Stimulated activated CD8-positive, alpha-beta memory T cell treated with anti-CD3 and anti-CD28 coated beads, Interleukin-7, amount 100 ng/mL, for 24 hours (primary cell): ENCODE measurements at regions not wholly inside any gene's neighbourhood (a gene's known extent, or its start where the extent isn't known, plus 50 kb on each side); places are given as distances from the start of the nearest gene placed in this dataset.

Experiments
- DNase-seq: peaks from one replicate; pipeline ENCODE4 v3.0.0-alpha.2; 2020; ENCODE audit warnings: low read depth

GRCh38 chr12:93043192-93043876 lies 114.2 kb upstream of the EEA1 start:
- DNase-seq: no peak

DNA sequence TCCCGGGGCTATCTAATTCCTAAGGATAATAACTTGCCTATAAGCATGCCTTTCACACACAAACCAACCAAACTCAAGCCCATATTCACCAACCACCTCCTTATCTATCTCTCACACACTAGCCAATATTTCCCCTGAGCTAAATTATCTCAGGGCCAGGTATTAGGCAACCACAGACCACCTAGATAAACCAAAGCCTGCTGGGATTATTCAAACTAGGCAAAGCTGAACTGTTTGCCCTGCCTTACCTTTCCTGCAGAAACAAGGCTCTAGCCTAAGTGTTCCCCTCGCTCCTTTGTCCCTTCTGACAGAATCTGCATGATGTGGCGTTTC lies 114.7 kb upstream of the EEA1 start:
- DNase-seq: no peak

DNA sequence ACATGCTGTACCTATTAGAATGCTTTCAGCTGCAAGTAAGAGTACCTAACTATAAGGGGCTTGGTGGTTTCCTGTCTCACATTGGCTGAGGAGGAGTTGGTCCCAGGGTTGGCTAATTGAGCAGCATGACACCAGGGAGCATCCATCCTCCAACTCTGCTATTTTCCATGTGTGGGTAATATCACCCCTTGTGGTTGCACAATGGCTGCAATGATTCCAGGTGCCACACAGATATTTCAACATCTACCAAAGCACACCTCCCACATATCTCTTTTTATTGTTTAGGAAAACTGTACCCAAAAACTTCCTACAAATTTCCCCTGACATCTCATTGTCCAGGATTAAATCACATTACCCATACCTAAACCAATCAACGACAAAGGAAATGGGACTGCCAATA lies 118.0 kb upstream of the EEA1 start:
- no peak for DNase-seq

GRCh38 chr12:93048656-93049055 lies 119.6 kb upstream of the EEA1 start:
- DNase-seq: no peak

- no peak for DNase-seq
Observed at GRCh38 chr12:93050026-93050747, 121.1 kb upstream of the EEA1 start.

- DNase-seq: no peak
Observed at GRCh38 chr12:93050748-93051081, 121.6 kb upstream of the EEA1 start.

DNA sequence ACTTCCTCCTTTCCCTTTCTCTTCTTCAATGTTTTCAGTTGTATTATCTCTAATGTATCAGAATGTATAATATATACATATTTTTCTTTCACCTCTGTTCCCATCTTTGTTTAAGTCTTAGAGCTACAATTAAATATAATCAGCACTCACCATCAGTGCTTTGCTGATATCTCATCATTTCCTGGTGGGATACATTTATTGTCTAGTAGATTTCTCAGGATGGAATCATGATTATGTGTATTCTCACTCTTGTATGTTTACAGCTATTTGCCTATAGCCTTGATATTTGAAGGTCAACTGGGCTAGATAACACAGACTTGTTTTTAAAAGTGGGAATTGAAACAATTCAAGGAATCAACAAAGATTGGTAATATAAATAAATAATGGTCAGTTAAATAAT lies 124.9 kb upstream of the EEA1 start:
- no peak for DNase-seq

- DNase-seq: no peak
Observed at GRCh38 chr12:93055221-93055620, 126.1 kb upstream of the EEA1 start.

DNA sequence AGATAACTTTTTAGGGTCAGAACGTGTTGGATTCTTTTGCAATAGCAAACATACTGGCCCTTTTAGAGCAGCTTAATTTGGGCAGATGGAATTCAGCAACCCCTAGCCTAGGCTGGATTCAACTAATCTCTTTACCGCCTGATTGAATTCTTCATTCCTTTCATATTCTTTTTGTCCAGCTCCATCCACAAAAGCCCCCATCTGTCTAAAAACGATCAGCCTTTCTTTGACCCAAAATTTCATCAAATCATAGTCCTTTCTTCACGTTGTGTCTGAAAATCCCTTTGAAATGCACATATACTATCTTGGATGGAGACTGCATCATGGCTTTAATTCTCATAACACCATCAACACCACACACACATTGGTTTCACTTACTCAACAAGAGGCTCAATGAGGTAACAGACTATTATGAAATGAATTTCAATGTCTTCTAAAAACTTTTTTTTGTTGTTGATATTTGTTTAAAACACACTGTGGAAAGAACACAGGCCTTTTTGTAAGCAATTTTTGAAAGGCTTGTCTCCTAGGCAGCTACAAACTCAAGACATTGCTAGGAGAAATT lies 128.0 kb upstream of the EEA1 start:
- no peak for DNase-seq

GRCh38 chr12:93058280-93058679 lies 129.2 kb upstream of the EEA1 start:
- no peak for DNase-seq

- no peak for DNase-seq
Observed at GRCh38 chr12:93059288-93059687, 130.2 kb upstream of the EEA1 start.

- no peak for DNase-seq
Observed at GRCh38 chr12:93059925-93060665, 131.0 kb upstream of the EEA1 start.

DNA sequence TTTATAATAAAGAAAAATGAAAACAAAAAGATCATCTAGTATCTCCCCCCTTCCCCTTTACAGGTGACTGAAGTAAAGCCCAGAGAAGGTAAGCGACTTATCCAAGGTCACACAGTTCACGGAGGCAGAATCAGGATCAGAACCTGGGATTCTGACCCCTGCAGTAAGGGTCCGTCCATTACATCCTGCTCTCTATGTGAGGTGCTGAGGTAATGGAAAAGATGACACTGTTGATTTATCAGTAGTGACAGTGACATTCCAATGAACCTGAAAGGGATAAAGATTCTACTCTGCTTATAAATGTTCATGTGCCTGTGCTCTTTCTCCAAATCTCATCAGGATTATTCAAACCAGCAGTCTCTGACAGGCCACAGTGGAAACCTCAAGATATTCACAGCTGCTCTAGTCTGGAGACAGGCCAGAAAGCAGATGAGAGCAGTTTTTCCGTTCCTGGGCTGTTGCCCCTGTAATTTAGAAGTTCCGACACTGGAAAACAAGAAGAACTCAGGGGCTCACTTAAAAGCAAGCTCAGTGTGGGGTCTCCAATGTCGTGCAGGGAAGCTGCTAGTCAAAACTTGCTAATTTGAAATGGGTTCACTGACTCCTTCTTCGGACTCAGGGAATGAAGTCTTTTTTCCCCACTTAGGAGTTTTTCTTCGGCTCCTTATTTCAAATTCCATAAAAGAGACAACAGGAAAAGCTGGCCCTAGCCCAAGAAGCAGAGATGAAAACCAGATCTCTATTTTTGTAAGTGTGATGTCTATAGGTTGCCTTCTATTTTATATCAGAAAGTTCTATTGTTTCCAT lies 131.8 kb upstream of the EEA1 start:
- no peak for DNase-seq

- no peak for DNase-seq
Observed at GRCh38 chr12:93061473-93062419, 132.7 kb upstream of the EEA1 start.

- no peak for DNase-seq
Observed at GRCh38 chr12:93065896-93066295, 136.8 kb upstream of the EEA1 start.

DNA sequence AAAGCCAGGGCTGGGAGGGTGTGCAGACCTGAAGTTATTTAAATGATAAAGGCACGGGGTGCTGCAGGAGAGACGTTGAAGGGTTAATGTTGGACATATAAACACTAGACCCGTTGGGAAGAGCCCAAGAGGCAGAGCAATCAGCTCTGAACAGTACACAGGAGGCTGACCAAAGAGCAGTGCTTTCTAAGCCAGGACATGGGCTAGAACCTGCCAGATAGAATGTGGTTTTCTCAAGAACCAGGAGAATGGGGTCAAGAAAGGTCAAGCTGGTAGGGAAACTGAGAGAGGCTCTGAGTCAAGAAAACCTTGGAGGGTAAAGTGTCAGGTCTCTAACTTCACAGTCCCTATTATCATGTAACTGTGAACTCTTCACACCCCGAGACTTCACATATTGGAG lies 143.2 kb upstream of the EEA1 start:
- DNase-seq: no peak

- no peak for DNase-seq
Observed at GRCh38 chr12:93073324-93073723, 144.2 kb upstream of the EEA1 start.

GRCh38 chr12:93078059-93078458 lies 149.0 kb upstream of the EEA1 start:
- DNase-seq: no peak

- no peak for DNase-seq
Observed at GRCh38 chr12:93078577-93078976, 149.5 kb upstream of the EEA1 start.

DNA sequence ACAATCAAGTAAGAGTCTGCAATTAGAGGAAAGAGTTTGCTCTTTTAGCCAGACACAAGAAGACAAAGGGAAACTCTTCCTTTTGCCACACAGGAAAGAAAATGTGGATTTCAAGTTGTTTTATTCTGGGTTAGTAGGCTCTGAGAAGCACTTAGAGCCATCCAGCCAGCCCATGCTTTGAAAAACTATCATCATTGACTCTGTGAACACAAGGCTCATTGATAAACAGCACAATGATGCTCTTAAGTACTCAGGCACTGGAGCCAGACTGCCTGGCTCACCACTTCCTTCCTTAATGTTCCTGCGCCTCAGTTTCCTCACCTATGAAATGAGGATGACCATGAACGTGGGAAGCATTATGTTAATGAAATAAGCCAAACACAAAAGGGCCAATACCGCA lies 150.2 kb upstream of the EEA1 start:
- DNase-seq: no peak

GRCh38 chr12:93079976-93080375 lies 150.9 kb upstream of the EEA1 start:
- no peak for DNase-seq
